HG03342 (cell line): ENCODE measurements at regions not wholly inside any gene's neighbourhood (a gene's known extent, or its start where the extent isn't known, plus 50 kb on each side); places are given as distances from the start of the nearest gene placed in this dataset.

Experiments
- ATAC-seq: cut with Tn5 transposase; IDR thresholded peaks from one replicate; pipeline ENCODE4 v1.9.1; 2021; ENCODE audit warnings: mild to moderate bottlenecking, moderate library complexity; ENCODE audit not compliant: unreplicated experiment

DNA sequence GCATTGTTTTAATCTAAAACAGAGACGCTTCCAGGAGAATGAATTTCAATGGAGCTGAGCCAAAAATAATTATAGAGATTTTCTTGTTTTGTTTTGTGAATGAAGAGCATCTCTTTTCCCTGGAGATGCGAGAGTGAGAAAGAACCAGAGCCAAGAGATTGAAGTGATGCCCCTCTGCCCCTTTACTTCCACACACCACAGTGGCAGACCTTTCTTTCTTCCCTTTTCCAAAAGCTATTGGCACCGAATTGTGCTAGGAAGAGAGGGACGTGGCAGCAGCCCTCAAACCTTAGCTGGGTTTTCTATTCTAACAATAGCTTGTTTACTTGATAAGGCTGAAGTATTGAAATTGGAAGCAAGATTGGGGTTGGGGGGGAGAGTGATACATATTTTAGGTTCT is 133.0 kb upstream of the TMEM161B start:
- ATAC-seq, result no peak

DNA sequence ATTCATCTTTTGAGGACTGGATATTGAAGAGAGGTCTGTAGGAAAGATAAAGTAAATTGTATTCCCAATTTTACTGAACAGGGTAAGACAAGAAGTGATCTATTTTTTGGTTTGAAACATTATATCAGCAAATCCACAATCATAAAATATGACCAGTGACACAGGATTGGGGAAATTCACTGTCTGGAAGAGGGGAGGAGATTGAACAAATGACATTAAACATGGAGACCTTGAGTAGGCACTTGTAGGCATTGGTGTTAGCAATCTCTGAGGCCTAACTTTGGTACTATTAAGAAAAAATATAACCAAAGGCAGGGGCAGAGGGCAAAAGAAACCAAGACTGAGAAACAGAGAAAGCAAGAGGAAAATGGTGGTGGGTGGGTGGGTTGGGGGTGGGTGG is 132.6 kb upstream of the TMEM161B start:
- no peak for ATAC-seq

DNA sequence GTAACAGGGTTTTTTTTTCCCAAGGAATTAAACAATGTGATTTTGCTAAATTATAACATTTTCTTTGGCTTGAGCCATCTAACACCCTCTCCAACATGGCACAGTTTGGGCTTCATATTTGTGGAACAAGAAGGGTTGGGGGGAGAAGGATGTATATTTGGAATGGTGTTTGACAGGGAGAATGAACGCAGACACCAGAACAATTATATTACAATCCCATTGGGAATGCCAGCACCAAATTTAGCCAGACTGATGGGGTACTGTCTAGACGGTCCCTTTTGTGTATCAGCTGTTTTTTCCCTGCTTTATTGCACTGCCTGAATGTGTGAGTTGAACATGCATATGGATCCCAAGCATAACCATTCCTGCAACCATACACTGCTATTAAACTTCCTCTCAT is 130.9 kb upstream of the TMEM161B start:
- no peak for ATAC-seq

DNA sequence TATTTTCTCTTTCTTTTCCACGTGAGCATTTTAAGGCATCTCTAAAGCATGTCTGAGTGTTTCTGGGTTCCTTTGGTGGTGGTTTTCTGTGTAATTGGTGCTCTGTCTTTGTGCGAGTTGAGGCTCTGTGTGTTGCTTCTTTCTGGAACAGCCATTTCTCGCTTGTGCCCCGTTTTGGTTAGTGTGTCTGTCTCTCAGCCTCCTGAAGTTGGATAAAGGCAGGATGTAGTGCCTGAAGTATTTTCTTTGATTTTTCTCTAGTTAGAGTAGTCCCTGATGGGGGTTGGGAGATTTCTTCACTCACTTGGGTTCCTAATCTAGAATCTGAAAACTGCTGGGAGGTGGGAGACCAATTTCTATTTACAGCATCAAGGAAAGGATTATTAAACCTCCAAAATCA is 129.7 kb upstream of the TMEM161B start:
- no peak for ATAC-seq

GRCh38 chr5:88396751-88397281 is 128.2 kb upstream of the TMEM161B start:
- no peak for ATAC-seq

- no peak for ATAC-seq
Observed at GRCh38 chr5:88396000-88396535, 127.4 kb upstream of the TMEM161B start.

- no peak for ATAC-seq
Observed at GRCh38 chr5:88395264-88395663, 126.6 kb upstream of the TMEM161B start.

DNA sequence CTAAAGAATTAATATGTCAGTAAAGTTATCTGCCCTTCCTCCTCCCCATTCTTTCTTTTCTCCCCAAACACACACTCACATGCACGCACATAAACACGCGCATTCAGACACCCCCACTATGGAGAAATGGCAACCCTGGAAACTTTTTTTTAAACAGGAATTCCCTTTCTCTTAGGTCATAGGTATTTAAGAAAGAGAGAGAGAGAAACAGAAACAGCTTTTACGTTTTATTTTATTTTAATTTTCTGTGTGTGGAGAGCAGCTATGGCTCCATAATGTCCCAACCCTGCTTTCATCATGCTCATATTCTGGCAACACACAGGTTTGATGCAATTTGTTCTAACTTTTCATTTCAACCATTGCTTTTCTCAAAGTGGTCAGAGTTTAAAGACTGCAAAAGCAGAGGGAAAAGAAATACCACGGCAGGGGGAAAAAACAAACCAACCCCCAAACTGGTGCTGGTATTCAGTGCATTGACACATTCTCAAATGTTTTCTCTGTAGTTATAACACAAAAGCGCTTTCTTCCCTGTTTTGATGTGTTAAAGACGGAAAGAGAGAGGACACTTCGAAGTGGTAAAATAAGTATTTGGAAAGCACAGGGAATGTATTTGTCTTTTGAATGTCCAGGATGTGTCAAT is 126.0 kb upstream of the TMEM161B start:
- ATAC-seq, result no peak

DNA sequence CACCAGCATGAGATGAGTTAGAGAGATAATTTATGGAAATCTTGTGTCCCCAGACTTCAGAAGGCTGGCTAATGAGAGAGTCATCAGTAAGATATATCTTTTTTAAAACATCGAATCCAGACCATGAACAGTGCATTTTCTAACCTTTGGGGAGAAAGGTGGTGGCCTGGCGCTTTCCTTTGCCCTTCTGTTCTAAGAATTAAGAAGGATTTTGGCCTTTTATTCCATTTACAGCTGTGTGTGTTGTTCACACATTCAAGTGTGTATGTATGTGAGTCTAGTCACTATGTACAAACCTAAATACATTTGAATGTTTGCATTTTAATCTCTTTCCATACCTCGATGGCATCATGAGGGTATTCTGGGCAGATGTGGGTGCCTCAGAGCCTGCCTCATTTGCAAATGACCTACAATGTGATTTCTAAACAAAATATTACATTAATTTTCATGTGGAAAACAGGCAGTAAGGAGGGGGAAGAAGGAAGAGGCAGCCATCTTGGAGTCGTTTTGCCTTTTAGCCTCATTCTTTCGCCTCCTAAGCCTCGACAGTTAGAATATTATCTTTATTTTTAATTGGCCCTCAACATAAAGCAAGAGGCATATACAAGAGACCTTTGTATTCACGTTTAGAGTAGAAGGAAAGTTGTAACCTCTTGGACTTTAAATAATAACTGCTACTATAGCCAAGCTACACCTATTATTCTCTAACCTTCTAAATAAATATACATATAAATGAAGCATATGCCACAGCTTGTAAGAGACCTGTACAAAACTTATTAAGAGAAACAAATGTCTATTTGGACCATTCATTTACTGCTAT is 125.3 kb upstream of the TMEM161B start:
- ATAC-seq, result no peak

- ATAC-seq, result no peak
Observed at GRCh38 chr5:88393042-88393441, 124.4 kb upstream of the TMEM161B start.

- no peak for ATAC-seq
Observed at GRCh38 chr5:88391991-88392390, 123.3 kb upstream of the TMEM161B start.

GRCh38 chr5:88391116-88391515 is 122.5 kb upstream of the TMEM161B start:
- ATAC-seq, result no peak

DNA sequence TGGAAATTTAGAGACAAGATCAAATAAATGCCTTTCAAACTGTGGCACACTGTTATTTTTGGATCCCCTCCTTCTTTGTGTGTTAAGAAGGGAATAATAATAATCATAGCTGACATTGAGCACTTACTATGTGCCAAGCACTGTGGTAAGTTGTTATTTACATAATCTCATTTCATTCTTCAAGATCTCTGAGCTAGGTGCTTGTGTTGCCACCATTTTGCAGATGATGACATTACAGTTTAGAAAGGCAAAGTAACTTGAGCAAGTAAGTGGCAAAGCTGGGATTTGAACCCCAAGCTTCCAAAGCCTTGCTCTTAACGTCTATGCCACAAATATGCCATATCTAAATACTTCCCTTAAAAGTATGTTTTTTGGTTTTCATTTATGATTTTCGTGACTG is 121.8 kb upstream of the TMEM161B start:
- no peak for ATAC-seq

DNA sequence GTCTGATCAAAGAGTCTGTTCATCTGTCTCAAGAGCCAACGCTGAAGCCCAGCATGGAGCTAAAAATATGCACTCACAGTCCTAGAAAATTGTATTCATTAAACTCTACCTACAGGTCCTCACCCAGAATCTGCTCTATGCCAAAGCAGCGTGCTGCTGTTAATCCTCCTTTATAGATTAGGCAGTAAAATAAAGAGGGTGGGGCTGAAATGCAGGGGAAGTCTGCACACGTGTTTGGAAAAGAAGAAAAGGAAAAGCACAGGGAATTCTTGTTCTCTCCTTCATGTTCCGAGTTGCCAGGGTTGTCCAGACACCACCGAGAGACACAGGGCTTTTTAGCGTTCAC is 121.4 kb upstream of the TMEM161B start:
- ATAC-seq, result no peak

DNA sequence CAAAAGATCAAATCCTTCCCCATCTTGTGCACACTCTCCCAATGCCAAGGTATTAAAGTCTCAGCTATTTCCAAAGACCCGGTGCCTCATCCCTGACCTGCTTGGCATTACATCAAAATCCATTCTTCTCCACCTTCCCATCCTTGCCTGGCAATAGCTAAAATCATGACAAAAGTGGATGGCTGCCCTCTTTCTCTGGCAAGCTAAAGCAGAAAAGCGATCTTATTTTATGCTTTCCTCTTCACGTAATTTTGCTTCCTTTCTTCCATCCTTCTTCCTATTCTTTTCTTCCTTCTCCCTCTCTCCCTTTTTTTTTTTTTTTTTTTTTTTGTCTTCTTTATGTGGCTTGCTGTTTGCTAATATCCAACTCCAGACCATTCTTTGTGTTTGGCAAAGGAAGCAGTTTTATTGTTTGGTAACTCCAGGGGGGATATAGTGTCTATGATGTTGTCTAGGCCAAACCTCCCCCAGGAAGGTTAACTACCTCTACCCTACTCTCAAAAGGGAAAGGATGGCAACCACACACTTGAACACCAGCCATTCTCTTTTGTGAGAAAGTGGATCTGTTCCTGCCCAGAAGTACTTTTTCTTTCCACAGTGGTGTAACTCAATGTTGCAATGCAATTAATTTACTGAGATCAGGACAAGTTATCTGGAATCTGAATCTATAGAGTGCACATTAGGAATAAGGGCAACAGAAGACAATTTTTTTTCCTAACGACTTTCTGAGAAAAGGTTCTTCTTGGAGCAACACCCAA is 120.9 kb upstream of the TMEM161B start:
- no peak for ATAC-seq

DNA sequence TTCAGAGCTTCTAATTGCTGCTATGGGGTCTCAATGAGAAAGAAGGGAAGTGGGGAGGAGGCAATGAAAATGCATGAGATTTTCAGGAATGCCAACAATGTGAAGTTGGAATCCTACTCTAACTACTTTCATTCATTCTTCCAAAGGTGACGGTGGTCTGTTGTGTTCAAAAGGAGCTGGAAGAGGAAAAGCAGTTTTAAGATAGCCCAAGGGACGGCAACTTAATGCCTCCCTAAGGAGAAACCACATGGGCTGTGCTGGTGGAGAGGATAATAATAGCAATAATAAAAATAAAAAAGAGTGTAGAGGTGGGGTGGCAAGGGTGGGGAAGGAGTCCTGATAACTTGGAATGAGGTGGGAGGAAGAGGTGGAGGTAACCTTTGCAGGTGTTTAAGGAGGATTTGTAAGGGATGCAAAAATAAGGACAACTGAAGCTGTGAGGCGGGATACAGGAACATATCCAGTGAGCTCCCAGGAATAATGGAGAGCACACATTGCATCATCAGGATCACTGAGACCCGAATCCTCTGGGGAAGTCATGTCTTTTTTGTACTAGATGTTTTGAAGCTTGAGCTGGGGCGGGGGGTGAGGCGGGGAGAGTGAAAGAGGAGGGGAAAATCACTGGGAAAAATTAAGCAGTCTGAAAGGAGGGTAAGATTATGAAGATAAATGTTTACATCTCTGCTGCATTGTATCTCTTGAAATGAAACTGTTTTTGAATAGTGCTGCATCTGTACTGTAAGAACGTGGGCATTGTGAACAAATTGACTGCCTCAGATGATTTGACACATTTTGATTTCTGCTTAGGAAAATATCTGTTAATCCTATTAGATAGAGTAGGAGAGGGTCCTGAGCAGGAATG is 120.1 kb upstream of the TMEM161B start:
- ATAC-seq, result no peak

GRCh38 chr5:88384886-88385285 is 116.2 kb upstream of the TMEM161B start:
- ATAC-seq, result no peak

- no peak for ATAC-seq
Observed at GRCh38 chr5:88380332-88380731, 111.7 kb upstream of the TMEM161B start.

DNA sequence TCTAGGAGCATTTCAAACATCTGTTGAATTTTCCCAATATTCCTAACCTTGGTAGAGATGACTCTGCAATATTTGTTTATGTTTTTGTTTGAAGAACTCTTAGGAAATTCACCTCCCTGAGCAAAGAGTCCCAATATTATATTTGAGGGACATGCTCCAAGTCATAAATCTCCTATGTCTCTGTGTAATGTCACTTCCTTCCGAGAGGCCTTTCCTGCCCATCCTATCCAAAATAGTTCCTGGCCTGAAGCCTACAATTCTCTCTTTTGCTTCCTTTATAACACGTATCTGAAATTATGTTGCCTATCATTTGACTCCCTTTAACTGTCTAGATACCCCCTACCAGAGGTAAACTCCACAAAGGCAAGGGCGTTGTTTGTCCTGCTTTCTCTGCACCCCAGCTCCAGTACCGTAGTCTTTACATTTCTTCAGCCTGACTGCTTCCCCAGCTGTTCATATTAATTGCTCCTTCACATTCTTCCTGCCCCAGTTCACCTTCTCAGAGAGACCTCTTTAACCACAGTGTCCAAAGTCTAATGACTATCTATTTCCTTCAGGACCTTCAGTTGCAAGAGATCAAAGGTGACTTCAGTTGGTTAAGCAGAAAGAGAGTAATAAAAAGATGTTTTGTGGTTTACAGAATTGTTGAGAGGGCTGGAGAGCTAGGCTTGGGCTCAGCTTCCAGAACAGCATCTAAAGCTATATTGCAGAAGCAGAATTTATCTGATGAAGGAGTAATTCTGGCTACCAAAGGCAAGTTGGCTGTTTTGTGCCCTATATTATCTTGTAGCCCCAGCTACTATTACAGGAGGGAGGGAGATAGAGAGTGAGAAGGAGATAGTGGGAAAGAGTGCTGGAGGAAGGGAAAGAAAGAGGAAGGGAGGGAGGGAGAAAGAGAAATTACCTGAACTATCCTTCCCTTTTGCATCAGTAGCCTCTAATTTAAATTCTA is 109.3 kb upstream of the TMEM161B start:
- no peak for ATAC-seq
